ENCODE measurements at regions not wholly inside any gene's neighbourhood (a gene's known extent, or its start where the extent isn't known, plus 50 kb on each side); places are given as distances from the start of the nearest gene placed in this dataset.

- Histone ChIP-seq H3K9me3 (replicated peaks; ENCODE audit: control insufficient read depth, insufficient read depth, low read length) (no peaks in the 10 kb centered on the region), H3K36me3 (ENCODE audit: control insufficient read depth in 2 of 2, insufficient read depth in 2 of 2, low read length in 1 of 2) (no peaks in the 10 kb centered on the region), H3K4me2 (ENCODE audit: control insufficient read depth, insufficient read depth) (no peak overlapping the region), H3K27me3 (replicated peaks in 1 of 2; ENCODE audit: control insufficient read depth in 2 of 2, insufficient read depth in 2 of 2, low read length in 1 of 2) (no peaks in the 10 kb centered on the region), H3K9ac (ENCODE audit: control insufficient read depth, insufficient read depth, low read length) (no peak overlapping the region), H3K27ac (ENCODE audit: control insufficient read depth, insufficient read depth) (no peak overlapping the region), H3K4me1 (ENCODE audit: control insufficient read depth, insufficient read depth, low read length) (no peaks in the 10 kb centered on the region), H3K79me2 (ENCODE audit: control insufficient read depth, insufficient read depth, low read length) (no peaks in the 10 kb centered on the region), H3K4me3 (no peak overlapping the region), H2AFZ (ENCODE audit: control insufficient read depth, low read depth, low read length) (no peak overlapping the region), H4K20me1 (ENCODE audit: control insufficient read depth, insufficient read depth) (no peaks in the 10 kb centered on the region)
- RAD21 ChIA-PET (ENCODE audit: unreplicated experiment) = no interaction called here
- CTCF ChIA-PET = interaction anchor here (0.6 to 1.6 kb wide), 6 partner anchors 9 to 911 kb away, joined by 3 read pairs; no protein-coding TSS in a partner anchor
- ATAC-seq = no peak
- intact Hi-C loops (cut with micrococcal nuclease; ENCODE audit: unreplicated experiment) (no loop called here), in situ Hi-C loops (cut with MboI) (loop anchor here (10.0 kb wide), 1 partner anchor 375 kb away; no protein-coding TSS in a partner anchor)
- POLR2A ChIA-PET = no interaction called here
- no peak for FAIRE-seq
- SMC1A ChIA-PET (ENCODE audit: uncharacterized antibody, unreplicated experiment) = interaction anchor here (1.0 to 1.8 kb wide), 3 partner anchors 12 to 102 kb away, joined by 3 to 4 read pairs (median 3); no protein-coding TSS in a partner anchor
- WGBS (ENCODE audit: insufficient coverage, insufficient replicate concordance, low lambda C conversion rate, missing lambda C conversion rate) = 21% methylated on average over 7 of the region's 7 CpGs
- no TSS peak for BruUV-seq (replicated peaks)
- DNase-seq (ENCODE audit: low read depth, low spot score) = no peak
- TF ChIP-seq SUZ12 (IDR thresholded peaks at IDR 0.05; ENCODE audit: unreplicated experiment) (no peak), ELK1 (IDR thresholded peaks at IDR 0.05; ENCODE audit: low read depth, low read length) (no peak), CREM (IDR thresholded peaks at IDR 0.05; ENCODE audit: low read depth) (no peak), NRF1 (conservative IDR thresholded peaks at IDR 0.05; ENCODE audit: low read depth, low read length) (no peak), TCF3 (IDR thresholded peaks at IDR 0.05; ENCODE audit: borderline replicate concordance, insufficient read depth, low read depth, low read length) (no peak), SIX5 (IDR thresholded peaks at IDR 0.05; ENCODE audit: low read depth, low read length, severe bottlenecking) (no peak), ZBTB40 (IDR thresholded peaks at IDR 0.05; ENCODE audit: borderline replicate concordance) (no peak), HSF1 (IDR thresholded peaks at IDR 0.05; ENCODE audit: low read depth, low read length) (no peak), EZH2 (IDR thresholded peaks at IDR 0.05; ENCODE audit: borderline replicate concordance, control insufficient read depth, low read depth, low read length) (no peak), NR2C2 (IDR thresholded peaks at IDR 0.05; ENCODE audit: borderline replicate concordance, control insufficient read depth, insufficient read length, low read depth) (no peak), EP300 (IDR thresholded peaks at IDR 0.05; ENCODE audit: borderline replicate concordance in 1 of 2, control insufficient read depth in 1 of 2, low read depth in 2 of 2, low read length in 2 of 2) (no peak), GABPA (IDR thresholded peaks at IDR 0.05; ENCODE audit: low read depth) (no peak), NFXL1 (IDR thresholded peaks at IDR 0.05; ENCODE audit: borderline replicate concordance) (no peak), BMI1 (IDR thresholded peaks at IDR 0.05; ENCODE audit: borderline replicate concordance) (no peak), JUNB (IDR thresholded peaks at IDR 0.05) (no peak), CBX5 (IDR thresholded peaks at IDR 0.05; ENCODE audit: low read depth) (no peak), BACH1 (IDR thresholded peaks at IDR 0.05; ENCODE audit: borderline replicate concordance) (no peak), EED (IDR thresholded peaks at IDR 0.05; ENCODE audit: low read depth) (no peak)
These were observed 834.0 kb downstream of the C4orf33 start for GRCh38 chr4:129929984-129930383.

Measured in GM12878 (cell line).